ENCODE measurements at regions not wholly inside any gene's neighbourhood (a gene's known extent, or its start where the extent isn't known, plus 50 kb on each side); places are given as distances from the start of the nearest gene placed in this dataset.

DNA sequence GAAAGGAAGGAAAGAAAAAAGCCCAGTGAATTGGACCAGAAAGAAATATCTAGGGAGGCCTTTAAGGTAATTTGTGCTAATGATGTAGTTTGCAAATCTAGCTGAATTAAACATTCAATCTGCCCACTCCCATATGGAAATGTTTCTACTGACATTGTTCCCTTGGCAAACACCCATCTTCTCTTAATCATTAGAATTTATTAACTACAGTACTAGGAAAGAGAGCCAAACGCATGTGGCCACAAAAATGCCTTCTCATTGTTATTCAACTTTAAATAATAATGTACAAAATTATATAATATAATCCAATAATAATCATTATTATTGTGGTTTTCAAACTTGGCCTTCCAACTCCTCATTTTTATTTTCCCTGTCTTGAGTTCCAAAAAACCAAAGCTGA, 234.7 kb downstream of the NHLRC3 start:
- TF ChIP-seq CTCF (conservative IDR thresholded peaks at IDR 0.05; ENCODE audit: low read depth, low read length): no peak
- no peak for TF ChIP-seq EZH2 (IDR thresholded peaks at IDR 0.05; ENCODE audit: low read length, unreplicated experiment)
